SK-N-SH treated with all-trans-retinoic acid at 6 μM for 48 hours (cell line): ENCODE measurements at regions not wholly inside any gene's neighbourhood (a gene's known extent, or its start where the extent isn't known, plus 50 kb on each side); places are given as distances from the start of the nearest gene placed in this dataset.

ENCODE experiments used
- ATAC-seq: fragments of 200-7000 bp; cut with Tn5 transposase; 3 replicates; pipeline ENCODE4 v1.9.1; 2020; ENCODE audit warnings: mild to moderate bottlenecking, moderate library complexity
- ARNTL ChIP-seq: fragments of 450-650 bp; formaldehyde crosslinking; IDR thresholded peaks from 2 replicates; pipeline ENCODE4 v1.5.0; 2020; ENCODE audit warnings: low read depth, mild to moderate bottlenecking, moderate library complexity, borderline replicate concordance
- CREB5 ChIP-seq: fragments of 250-450 bp; sonication (Bioruptor Pico); IDR thresholded peaks from 2 replicates; pipeline ENCODE4 v1.5.1; 2020; ENCODE audit warnings: low read depth, mild to moderate bottlenecking, moderate library complexity
- CSDC2 ChIP-seq: fragments of 250-450 bp; sonication (Bioruptor Pico); IDR thresholded peaks from 2 replicates; pipeline ENCODE4 v1.5.0; 2020; ENCODE audit warnings: mild to moderate bottlenecking, moderate library complexity
- GLIS3 ChIP-seq: fragments of 250-450 bp; sonication (Bioruptor Pico); IDR thresholded peaks from 2 replicates; pipeline ENCODE4 v1.5.0; 2020; ENCODE audit warnings: mild to moderate bottlenecking, moderate library complexity
- ISL1 ChIP-seq: fragments of 250-450 bp; sonication (Bioruptor Pico); IDR thresholded peaks from 2 replicates; pipeline ENCODE4 v2.1.2; 2022; ENCODE audit warnings: mild to moderate bottlenecking, moderate library complexity
- PATZ1 ChIP-seq: fragments of 250-450 bp; sonication (Bioruptor Pico); IDR thresholded peaks from 2 replicates; pipeline ENCODE4 v1.8.0; 2020; ENCODE audit warnings: mild to moderate bottlenecking, moderate library complexity, borderline replicate concordance
- POU6F1 ChIP-seq: fragments of 250-450 bp; sonication (Bioruptor Pico); IDR thresholded peaks from 2 replicates; pipeline ENCODE4 v1.8.0; 2021; ENCODE audit warnings: low read depth, mild to moderate bottlenecking, moderate library complexity, borderline replicate concordance
- PPARA ChIP-seq: fragments of 250-450 bp; sonication (Bioruptor Pico); IDR thresholded peaks from 2 replicates; pipeline ENCODE4 v1.5.0; 2020; ENCODE audit warnings: mild to moderate bottlenecking, borderline replicate concordance
- RARB ChIP-seq: fragments of 250-450 bp; sonication (Bioruptor Pico); IDR thresholded peaks from 2 replicates; pipeline ENCODE4 v1.8.0; 2021; ENCODE audit warnings: mild to moderate bottlenecking, moderate library complexity
- TCF4 ChIP-seq: fragments of 250-450 bp; sonication (Bioruptor Pico); IDR thresholded peaks from 2 replicates; pipeline ENCODE4 v1.8.0; 2021; ENCODE audit warnings: mild to moderate bottlenecking, moderate library complexity, borderline replicate concordance
- TOX ChIP-seq: fragments of 250-450 bp; sonication (Bioruptor Pico); IDR thresholded peaks from 2 replicates; pipeline ENCODE4 v1.8.0; 2021; ENCODE audit warnings: mild to moderate bottlenecking, moderate library complexity, borderline replicate concordance
- TSHZ2 ChIP-seq: fragments of 250-450 bp; sonication (Bioruptor Pico); IDR thresholded peaks from 2 replicates; pipeline ENCODE4 v1.5.0; 2020; ENCODE audit warnings: mild to moderate bottlenecking, moderate library complexity
- ZC3H10 ChIP-seq: fragments of 250-450 bp; sonication (Bioruptor Pico); IDR thresholded peaks from 2 replicates; pipeline ENCODE4 v1.5.1; 2021; ENCODE audit warnings: mild to moderate bottlenecking, moderate library complexity
- ZFP3 ChIP-seq: fragments of 250-450 bp; sonication (Bioruptor Pico); IDR thresholded peaks from 2 replicates; pipeline ENCODE4 v1.5.0; 2020; ENCODE audit warnings: mild to moderate bottlenecking, moderate library complexity
- ZFP30 ChIP-seq: fragments of 450-650 bp; formaldehyde crosslinking; IDR thresholded peaks from 2 replicates; pipeline ENCODE4 v1.5.0; 2022; ENCODE audit warnings: mild to moderate bottlenecking, moderate library complexity
- ZNF565 ChIP-seq: fragments of 450-650 bp; formaldehyde crosslinking; conservative IDR thresholded peaks from 2 replicates; pipeline ENCODE4 v1.5.0; 2020; ENCODE audit warnings: low read depth, mild to moderate bottlenecking, moderate library complexity
- ZNF70 ChIP-seq: fragments of 450-650 bp; formaldehyde crosslinking; IDR thresholded peaks from 2 replicates; pipeline ENCODE4 v1.5.0; 2020; ENCODE audit warnings: mild to moderate bottlenecking, moderate library complexity
- ZNF8 ChIP-seq: fragments of 450-650 bp; formaldehyde crosslinking; IDR thresholded peaks from 2 replicates; pipeline ENCODE4 v1.5.0; 2020; ENCODE audit warnings: mild to moderate bottlenecking, moderate library complexity

- no peak for TF ChIP-seq ZNF8 (CRISPR knock-in tag)
These were observed 188.6 kb upstream of the PRPS1L1 start (continued) for GRCh38 chr7:18216270-18216669.

GRCh38 chr7:18221377-18222293 is 194.0 kb upstream of the PRPS1L1 start:
- TF ChIP-seq CSDC2 (no peak), ZNF565 (no peak)
- ATAC-seq: no peak

GRCh38 chr7:18222636-18223035 is 195.0 kb upstream of the PRPS1L1 start:
- ATAC-seq: no peak
- TF ChIP-seq ZFP30: no peak
- TF ChIP-seq TCF4: no peak
- TF ChIP-seq ISL1: no peak
- TF ChIP-seq PPARA: no peak
- TF ChIP-seq GLIS3 (CRISPR knock-in tag): no peak
- TF ChIP-seq TSHZ2 (CRISPR knock-in tag): no peak

- no peak for ATAC-seq
- no peak for TF ChIP-seq PATZ1 (CRISPR knock-in tag)
- TF ChIP-seq RARB: no peak
- no peak for TF ChIP-seq ZC3H10
- no peak for TF ChIP-seq ZFP30
- TF ChIP-seq POU6F1 (CRISPR knock-in tag): no peak
- no peak for TF ChIP-seq CSDC2
- TF ChIP-seq GLIS3 (CRISPR knock-in tag): no peak
- TF ChIP-seq ISL1: no peak
- TF ChIP-seq PPARA: no peak
- TF ChIP-seq ZFP3 (CRISPR knock-in tag): no peak
- TF ChIP-seq, all 23 proteins: peak for 0
These were observed 196.5 kb upstream of the PRPS1L1 start for GRCh38 chr7:18224138-18224537.

- ATAC-seq: no peak
- TF ChIP-seq TCF4 (no peak), TOX (CRISPR knock-in tag) (no peak), CREB5 (CRISPR knock-in tag) (no peak), GLIS3 (CRISPR knock-in tag) (no peak), ZNF70 (CRISPR knock-in tag) (no peak), ISL1 (no peak), RARB (no peak), TSHZ2 (CRISPR knock-in tag) (no peak), ZC3H10 (no peak), ZFP30 (no peak), ARNTL (CRISPR knock-in tag) (no peak)
- TF ChIP-seq, all 23 proteins: peak for 0
These were observed 197.4 kb upstream of the PRPS1L1 start for GRCh38 chr7:18225067-18225466.
